Subcutaneous abdominal adipose tissue (tissue), 5 donors: ENCODE measurements at regions not wholly inside any gene's neighbourhood (a gene's known extent, or its start where the extent isn't known, plus 50 kb on each side); places are given as distances from the start of the nearest gene placed in this dataset.

Experiments
- H3K27ac ChIP-seq: one replicate; pipeline ENCODE4 v1.7.0; 2013; ENCODE audit warnings: low read depth, mild to moderate bottlenecking, inconsistent platforms, low read length, moderate library complexity
- H3K27me3 ChIP-seq, 5 donors: one replicate each; pipeline ENCODE4 v1.7.0; 2013; ENCODE audit warnings: low read length in 5 of 5, inconsistent platforms in 1 of 5; ENCODE audit not compliant: control insufficient read depth in 5 of 5, insufficient read depth in 4 of 5
- H3K36me3 ChIP-seq, 5 donors: one replicate each; pipeline ENCODE4 v1.7.0; 2013; ENCODE audit warnings: low read length in 5 of 5; ENCODE audit not compliant: control insufficient read depth in 5 of 5, insufficient read depth in 5 of 5
- H3K4me1 ChIP-seq, 5 donors: one replicate each; pipeline ENCODE4 v1.7.0; 2013; ENCODE audit warnings: low read length in 5 of 5, mild to moderate bottlenecking in 3 of 5, moderate library complexity in 1 of 5; ENCODE audit not compliant: control insufficient read depth in 5 of 5, insufficient read depth in 5 of 5
- H3K4me3 ChIP-seq, 5 donors: one replicate each; pipeline ENCODE4 v1.7.0; 2013; ENCODE audit warnings: low read length in 5 of 5, low read depth in 1 of 5
- H3K9ac ChIP-seq, 5 donors: one replicate each; pipeline ENCODE4 v1.7.0; 2013; ENCODE audit warnings: low read length in 5 of 5, mild to moderate bottlenecking in 4 of 5, moderate library complexity in 3 of 5
- H3K9me3 ChIP-seq, 5 donors: one replicate each; pipeline ENCODE4 v1.7.0; 2013; ENCODE audit warnings: low read length in 5 of 5; ENCODE audit not compliant: control insufficient read depth in 5 of 5
- donor health status: healthy.
- donor health status: healthy.
- donor health status: healthy.
- donor health status: healthy.
- donor health status: healthy.

GRCh38 chr4:179123084-179123483 lies 1680.8 kb upstream of the AGA start:
- no peaks in the 10 kb centered on the region for H3K36me3 ChIP-seq
- H3K4me3 ChIP-seq = no peak overlapping the region
- H3K27ac ChIP-seq = no peak overlapping the region
- H3K9me3 ChIP-seq = no peaks in the 10 kb centered on the region
- no peaks in the 10 kb centered on the region for H3K27me3 ChIP-seq
- no peaks in the 10 kb centered on the region for H3K4me1 ChIP-seq
- H3K9ac ChIP-seq = no peak overlapping the region

DNA sequence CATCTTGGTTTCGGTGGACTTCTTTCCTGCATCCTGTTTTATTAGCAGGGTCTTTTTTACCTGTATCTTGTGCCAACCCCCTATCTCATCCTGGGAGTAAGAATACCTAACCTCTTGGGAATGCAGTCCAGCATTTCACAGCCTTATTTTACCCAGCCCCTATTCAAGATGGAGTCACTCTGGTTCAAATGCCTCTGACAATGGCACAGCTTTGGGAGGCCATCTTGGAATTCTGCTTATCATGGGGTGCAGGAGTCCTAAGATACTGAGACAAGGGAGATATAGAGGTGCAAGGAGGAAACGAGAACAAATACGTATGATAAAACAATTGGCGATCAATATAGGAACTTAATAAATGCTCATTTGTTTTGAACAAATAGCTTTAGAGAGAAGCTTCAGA lies 1682.2 kb upstream of the AGA start:
- Histone ChIP-seq H3K27me3 (no peaks in the 10 kb centered on the region), H3K36me3 (no peaks in the 10 kb centered on the region), H3K9me3 (no peaks in the 10 kb centered on the region), H3K9ac (no peak overlapping the region), H3K4me1 (no peaks in the 10 kb centered on the region), H3K27ac (no peak overlapping the region), H3K4me3 (no peak overlapping the region)

DNA sequence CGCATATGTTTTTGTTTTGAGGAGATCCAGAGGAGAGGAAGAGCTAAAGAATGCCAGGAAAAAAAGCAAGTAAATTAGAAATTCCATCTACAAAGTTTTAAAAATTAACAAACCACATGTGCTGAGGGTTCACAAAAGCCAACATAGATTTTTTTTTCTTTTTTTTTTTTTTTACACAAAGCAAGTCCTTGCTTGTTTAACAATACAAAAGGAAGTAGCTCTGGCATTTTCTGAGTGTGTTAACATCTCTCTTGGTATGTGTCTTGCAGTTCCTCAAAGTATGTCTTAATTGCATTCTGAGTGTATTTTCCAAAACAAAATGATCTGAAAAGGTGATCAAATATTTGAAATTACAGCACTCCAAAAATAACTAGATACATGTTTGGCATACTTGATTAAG lies 1682.7 kb upstream of the AGA start:
- Histone ChIP-seq H3K36me3 (no peaks in the 10 kb centered on the region), H3K27me3 (no peaks in the 10 kb centered on the region), H3K4me3 (no peak overlapping the region), H3K9ac (no peak overlapping the region), H3K27ac (no peak overlapping the region), H3K4me1 (no peaks in the 10 kb centered on the region), H3K9me3 (no peaks in the 10 kb centered on the region)

DNA sequence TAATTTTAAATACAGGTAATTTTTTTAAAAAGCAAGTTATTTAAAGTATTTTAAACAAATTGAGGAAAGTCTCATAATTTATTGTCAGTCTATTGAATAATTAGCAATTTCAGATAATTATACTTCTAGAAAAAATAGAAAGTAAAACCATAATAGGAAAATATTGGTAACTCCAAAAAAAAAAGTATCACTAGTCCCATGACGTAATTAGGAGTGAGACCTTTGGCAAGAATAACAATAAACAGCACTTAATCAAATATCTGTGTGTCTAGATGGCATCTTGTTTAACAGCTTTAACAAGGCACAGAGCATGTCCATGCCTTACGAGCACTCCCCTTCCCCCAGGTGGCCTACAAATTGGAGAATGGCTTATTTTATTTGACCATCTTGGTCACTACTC lies 1683.6 kb upstream of the AGA start:
- H3K9me3 ChIP-seq = no peaks in the 10 kb centered on the region
- no peak overlapping the region for H3K27ac ChIP-seq

DNA sequence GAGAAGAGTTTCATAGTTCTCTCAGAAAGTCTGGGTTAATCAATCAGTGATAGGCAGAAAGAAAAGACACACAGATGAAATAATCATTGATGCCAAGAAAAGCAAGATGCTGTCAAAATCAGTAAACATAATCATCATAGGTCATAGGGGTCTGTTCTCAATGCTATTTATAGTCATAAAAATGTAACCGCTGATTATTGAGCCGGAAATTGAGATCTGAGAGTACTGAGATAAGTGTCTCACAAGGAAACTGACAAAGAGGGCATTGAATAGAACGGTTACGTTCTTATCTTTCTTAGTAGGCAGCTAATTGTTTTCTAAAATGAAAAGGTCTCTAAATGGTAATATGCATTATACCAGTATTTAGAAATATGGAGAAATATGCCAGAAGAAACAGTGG lies 1686.1 kb upstream of the AGA start:
- H3K36me3 ChIP-seq = no peaks in the 10 kb centered on the region
- no peaks in the 10 kb centered on the region for H3K9me3 ChIP-seq
- H3K4me1 ChIP-seq = no peaks in the 10 kb centered on the region
- no peak overlapping the region for H3K4me3 ChIP-seq
- no peaks in the 10 kb centered on the region for H3K27me3 ChIP-seq
- no peak overlapping the region for H3K27ac ChIP-seq
- H3K9ac ChIP-seq = no peak overlapping the region

More for the DNA sequence above, 1683.6 kb upstream of the AGA start:
- Histone ChIP-seq H3K9ac (no peak overlapping the region), H3K36me3 (no peaks in the 10 kb centered on the region), H3K4me3 (no peak overlapping the region), H3K4me1 (no peaks in the 10 kb centered on the region), H3K27me3 (no peaks in the 10 kb centered on the region)

DNA sequence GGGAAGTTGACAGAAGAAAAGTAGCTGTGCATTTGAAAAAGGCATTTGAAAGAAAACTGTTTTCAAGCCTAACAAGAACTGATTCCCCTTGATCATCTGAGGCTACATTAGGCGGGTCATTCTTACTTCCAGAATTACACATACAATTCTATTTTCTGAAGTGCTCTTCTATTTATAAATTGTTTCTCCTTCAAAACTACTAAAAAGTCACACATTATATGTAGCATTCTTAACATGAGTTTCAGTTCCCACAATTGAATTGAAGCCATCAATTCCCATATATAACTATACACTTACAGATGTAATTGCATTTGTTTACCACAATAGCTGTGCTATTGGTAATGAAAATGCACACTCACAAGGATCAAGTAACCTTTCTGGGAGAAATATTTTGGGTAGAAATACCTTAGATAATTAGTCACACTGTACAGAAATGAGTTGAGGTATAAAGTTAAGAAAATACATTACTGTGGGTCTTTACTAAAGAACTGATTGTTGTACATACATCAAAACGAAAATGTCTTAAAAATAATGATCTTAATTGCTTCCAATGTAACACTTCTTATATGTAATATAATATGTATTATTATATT lies 1688.0 kb upstream of the AGA start:
- Histone ChIP-seq H3K9ac (no peak overlapping the region), H3K4me1 (no peaks in the 10 kb centered on the region), H3K27me3 (no peaks in the 10 kb centered on the region), H3K27ac (no peak overlapping the region), H3K4me3 (no peak overlapping the region), H3K9me3 (no peaks in the 10 kb centered on the region), H3K36me3 (no peaks in the 10 kb centered on the region)

DNA sequence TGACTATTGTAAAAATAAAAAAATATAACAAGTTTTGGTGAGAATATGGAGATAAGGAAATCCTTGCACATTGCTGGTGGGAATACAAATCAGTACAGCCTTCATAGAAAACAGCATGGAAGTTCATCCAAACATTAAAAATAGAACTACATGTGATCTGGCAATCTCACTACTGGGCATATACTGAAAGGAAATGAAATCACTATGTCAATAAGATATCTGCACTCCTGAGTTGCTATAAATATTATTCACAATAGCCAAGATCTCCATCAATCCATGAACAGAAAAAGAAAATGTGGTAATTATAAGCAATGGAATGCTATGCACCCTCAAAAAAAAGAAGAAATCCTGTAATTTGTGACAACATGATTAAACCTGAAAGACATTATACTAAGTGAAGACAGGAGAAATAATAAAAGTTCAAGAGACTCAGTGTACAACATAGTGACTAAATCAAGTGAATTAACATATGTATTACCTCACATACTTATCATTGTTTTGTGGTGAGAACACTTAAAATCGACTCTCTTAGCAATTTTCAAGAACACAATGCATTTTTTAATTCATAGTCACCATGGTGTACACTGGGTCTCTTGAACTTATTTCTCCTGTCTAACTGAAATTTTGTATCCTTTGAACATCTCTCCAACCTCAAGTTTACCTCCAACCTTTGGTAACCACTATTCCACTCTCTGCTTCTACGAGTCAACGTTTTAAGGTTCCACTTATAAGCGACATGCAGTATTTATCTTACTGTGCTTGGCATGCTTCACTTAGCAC lies 1703.7 kb upstream of the AGA start:
- H3K4me1 ChIP-seq = no peaks in the 10 kb centered on the region
- H3K4me3 ChIP-seq = no peak overlapping the region
- no peak overlapping the region for H3K9ac ChIP-seq
- no peaks in the 10 kb centered on the region for H3K9me3 ChIP-seq
- H3K27me3 ChIP-seq = no peaks in the 10 kb centered on the region
- H3K36me3 ChIP-seq = no peaks in the 10 kb centered on the region
- no peak overlapping the region for H3K27ac ChIP-seq

GRCh38 chr4:179151770-179152169 lies 1709.5 kb upstream of the AGA start:
- Histone ChIP-seq H3K9me3 (no peaks in the 10 kb centered on the region), H3K4me3 (no peak overlapping the region), H3K9ac (no peak overlapping the region), H3K36me3 (no peaks in the 10 kb centered on the region), H3K4me1 (no peaks in the 10 kb centered on the region), H3K27me3 (no peaks in the 10 kb centered on the region), H3K27ac (no peak overlapping the region)

DNA sequence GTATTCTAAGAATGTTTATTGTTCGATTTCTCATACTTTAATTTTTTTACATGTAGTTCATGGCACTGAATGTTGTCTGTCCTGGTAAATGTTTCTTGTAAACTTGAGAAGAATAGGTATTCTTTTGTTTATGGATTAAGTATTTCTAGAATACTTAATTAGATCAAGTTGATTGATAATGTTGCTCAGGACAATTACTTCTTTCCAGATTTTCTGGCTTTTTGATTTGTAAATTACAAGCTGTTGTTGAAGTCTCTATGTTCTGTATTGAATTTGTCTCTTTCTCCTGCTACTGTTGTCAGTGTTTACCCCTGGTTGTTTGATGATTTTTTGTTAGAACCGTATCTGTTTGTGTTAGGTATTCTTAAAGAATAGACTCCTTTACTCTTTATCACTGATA lies 1720.9 kb upstream of the AGA start:
- Histone ChIP-seq H3K27ac (no peak overlapping the region), H3K9ac (no peak overlapping the region), H3K9me3 (no peaks in the 10 kb centered on the region), H3K4me3 (no peak overlapping the region), H3K27me3 (no peaks in the 10 kb centered on the region), H3K4me1 (no peaks in the 10 kb centered on the region), H3K36me3 (no peaks in the 10 kb centered on the region)

DNA sequence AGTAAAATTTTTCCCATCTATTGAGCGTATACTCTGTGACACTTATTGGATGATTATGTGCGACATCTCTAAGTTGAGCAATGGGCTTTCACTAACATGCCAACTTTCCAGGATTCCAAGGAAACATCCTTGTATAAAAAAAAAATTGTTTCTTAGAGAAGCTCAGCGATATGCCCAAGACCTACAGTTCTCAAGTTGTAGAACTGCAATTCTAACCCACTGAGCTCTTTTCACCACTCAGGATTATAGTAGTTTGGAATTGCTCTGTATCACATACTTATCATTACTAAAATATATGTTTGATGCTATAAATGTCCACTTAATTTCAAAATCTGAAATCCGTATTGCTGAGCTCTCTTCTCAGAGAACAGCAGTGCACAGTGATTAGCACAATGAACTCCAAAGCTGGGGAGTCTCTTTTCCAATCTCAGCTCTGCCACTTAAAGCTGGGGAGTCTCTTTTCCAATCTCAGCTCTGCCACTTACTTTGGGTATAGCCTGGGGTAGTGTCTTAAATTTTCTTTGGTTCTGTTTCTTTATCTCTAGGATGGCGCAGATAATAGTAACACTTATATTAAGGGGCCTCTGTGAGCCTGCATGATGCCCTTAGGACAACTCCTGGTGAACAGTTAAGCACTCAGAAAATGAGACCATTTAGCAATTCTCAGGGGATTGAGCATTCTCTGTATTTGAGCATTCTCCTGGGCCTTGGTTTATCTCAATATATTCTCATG lies 1722.2 kb upstream of the AGA start:
- Histone ChIP-seq H3K27ac (no peak overlapping the region), H3K4me1 (no peaks in the 10 kb centered on the region), H3K9ac (no peak overlapping the region), H3K36me3 (no peaks in the 10 kb centered on the region), H3K4me3 (no peak overlapping the region), H3K27me3 (no peaks in the 10 kb centered on the region), H3K9me3 (no peaks in the 10 kb centered on the region)
